Spleen (tissue), 11 donors: ENCODE measurements at regions not wholly inside any gene's neighbourhood (a gene's known extent, or its start where the extent isn't known, plus 50 kb on each side); places are given as distances from the start of the nearest gene placed in this dataset.
"Not testable (repeated sequence)": the region's sequence is repeated elsewhere in the genome, so short reads cannot be mapped to it uniquely, and the experiment has no call there.

Experiments
- DNase-seq: peaks from one replicate; pipeline ENCODE4 v3.0.0-alpha.2; 2020
- H3K27ac ChIP-seq, 8 donors: fragments of 200-600 bp; sonication (generic) in 7 of 8; 1 replicate in 4 of 8; 2 replicates in 4 of 8; pipeline versions ENCODE4 v1.5.0 to v1.8.0; 2016 to 2021; ENCODE audit warnings: inconsistent platforms in 4 of 8, mild to moderate bottlenecking in 4 of 8, moderate library complexity in 1 of 8
- H3K27me3 ChIP-seq, 7 donors: fragments of 200-600 bp; sonication (generic) in 6 of 7; replicated peaks in 1 of 7; 1 replicate in 4 of 7; 2 replicates in 3 of 7; pipeline versions ENCODE4 v1.5.0 to v1.8.0; 2016 to 2021; ENCODE audit warnings: inconsistent platforms in 3 of 7, mild to moderate bottlenecking in 1 of 7
- H3K36me3 ChIP-seq, 6 donors: fragments of 200-600 bp; sonication (generic) in 5 of 6; 1 replicate in 4 of 6; 2 replicates in 2 of 6; pipeline versions ENCODE4 v1.5.0 to v1.8.0; 2016 to 2021; ENCODE audit warnings: inconsistent platforms in 2 of 6
- H3K4me1 ChIP-seq, 6 donors: fragments of 200-600 bp; sonication (generic) in 5 of 6; 1 replicate in 3 of 6; 2 replicates in 3 of 6; pipeline versions ENCODE4 v1.5.0 to v1.8.0; 2016 to 2021; ENCODE audit warnings: inconsistent platforms in 3 of 6
- H3K4me3 ChIP-seq, 8 donors: fragments of 200-600 bp; sonication (generic) in 7 of 8; 1 replicate in 4 of 8; 2 replicates in 4 of 8; pipeline versions ENCODE4 v1.5.0 to v1.8.0; 2016 to 2021; ENCODE audit warnings: inconsistent platforms in 4 of 8, mild to moderate bottlenecking in 4 of 8, moderate library complexity in 2 of 8
- H3K9me3 ChIP-seq, 8 donors: fragments of 200-600 bp; sonication (generic) in 7 of 8; 1 replicate in 4 of 8; 2 replicates in 4 of 8; pipeline versions ENCODE4 v1.5.0 to v1.8.0; 2016 to 2021; ENCODE audit warnings: inconsistent platforms in 4 of 8
- CTCF ChIP-seq, 11 experiments: fragments of 200-600 bp in 7 of 11; fragments of 450-650 bp in 4 of 11; sonication (generic) in 4 of 11; IDR thresholded peaks in 8 of 11; conservative IDR thresholded peaks in 3 of 11; 1 replicate in 7 of 11; 2 replicates in 4 of 11; pipeline versions ENCODE4 v1.4.0 to v1.8.0; 2016 to 2021; ENCODE audit warnings: antibody characterized with exemption in 11 of 11, inconsistent platforms in 4 of 11, mild to moderate bottlenecking in 1 of 11
- POLR2A ChIP-seq, 3 donors: fragments of 450-650 bp; IDR thresholded peaks; one replicate each; pipeline ENCODE4 v1.5.1; 2017; ENCODE audit warnings: antibody characterized with exemption in 3 of 3, mild to moderate bottlenecking in 1 of 3
- POLR2AphosphoS5 ChIP-seq, 3 donors: sonication (generic); formaldehyde crosslinking; IDR thresholded peaks; one replicate each; pipeline ENCODE4 v1.5.1; 2017; ENCODE audit warnings: antibody characterized with exemption in 3 of 3
- WGBS, 5 donors: extraction: QIAGEN DNeasy Blood & Tissue Kit in 3 of 5; methylation state at CpG; one replicate each; pipeline versions ENCODE4 v1.1.5 to v1.1.7; 2013 to 2018; 5-methylcytosine and 5-hydroxymethylcytosine counted together
- intact Hi-C: fragments of 100-400 bp; cut with DNase I; formaldehyde crosslinking; loops from one replicate; pipeline ENCODE4 v1.15.0; 2023; ENCODE audit warnings: low total_unique reads
- donor health status: healthy with polysubstance abuse.
- donor health status: DM: no; HTN: no; CAD: no; lungs with moderate emphysema.
- donor health status: DM: no; HTN: no; CAD: no.
- donor health status: Bipolar disorder and iron deficiency.
- donor health status: healthy.
- donor health status: DM: no; HTN: no; CAD: no.
- donor health status: DM: yes; HTN: yes; CAD: no.

- TF ChIP-seq CTCF (IDR thresholded peaks at IDR 0.05 in 8 of 11, conservative IDR thresholded peaks at IDR 0.05 in 3 of 11): no peak
- no peak for TF ChIP-seq POLR2A (IDR thresholded peaks at IDR 0.05)
- no peak for TF ChIP-seq POLR2AphosphoS5 (IDR thresholded peaks at IDR 0.05)
- intact Hi-C loops: no loop called here
- H3K4me3 ChIP-seq: no peak overlapping the region
- H3K4me1 ChIP-seq: no peaks in the 10 kb centered on the region
- peaks cover 0 to 9% (median 0%) of the 10 kb centered on the region in 8 donors for H3K9me3 ChIP-seq
- H3K27me3 ChIP-seq: no peaks in the 10 kb centered on the region
- H3K27ac ChIP-seq: no peak overlapping the region
- 78 to 92% (median 81%) methylated on average over 1 of the region's 1 CpG for WGBS, 5 donors
- DNase-seq: no peak
- no peaks in the 10 kb centered on the region for H3K36me3 ChIP-seq
Observed at GRCh38 chr5:104452550-104452949, 890.0 kb upstream of the NUDT12 start.

DNA sequence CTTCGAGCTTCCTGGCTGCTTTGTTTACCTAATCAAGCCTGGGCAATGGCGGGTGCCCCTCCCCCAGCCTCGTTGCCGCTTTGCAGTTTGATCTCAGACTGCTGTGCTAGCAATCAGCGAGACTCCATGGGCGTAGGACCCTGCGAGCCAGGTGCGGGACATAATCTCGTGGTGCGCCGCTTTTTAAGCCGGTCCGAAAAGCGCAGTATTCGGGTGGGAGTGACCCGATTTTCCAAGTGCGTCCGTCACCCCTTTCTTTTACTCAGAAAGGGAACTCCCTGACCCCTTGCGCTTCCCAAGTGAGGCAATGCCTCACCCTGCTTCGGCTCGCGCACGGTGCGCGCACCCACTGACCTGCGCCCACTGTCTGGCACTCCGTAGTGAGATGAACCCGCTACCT, 889.3 kb upstream of the NUDT12 start:
- H3K27me3 ChIP-seq, intact Hi-C loops, H3K36me3 ChIP-seq, DNase-seq, H3K27ac ChIP-seq, H3K9me3 ChIP-seq, H3K4me1 ChIP-seq, H3K4me3 ChIP-seq: not testable (repeated sequence)
- WGBS, 5 donors: 88 to 96% (median 93%) methylated on average over 25 to 28 of the region's 28 CpGs

DNA sequence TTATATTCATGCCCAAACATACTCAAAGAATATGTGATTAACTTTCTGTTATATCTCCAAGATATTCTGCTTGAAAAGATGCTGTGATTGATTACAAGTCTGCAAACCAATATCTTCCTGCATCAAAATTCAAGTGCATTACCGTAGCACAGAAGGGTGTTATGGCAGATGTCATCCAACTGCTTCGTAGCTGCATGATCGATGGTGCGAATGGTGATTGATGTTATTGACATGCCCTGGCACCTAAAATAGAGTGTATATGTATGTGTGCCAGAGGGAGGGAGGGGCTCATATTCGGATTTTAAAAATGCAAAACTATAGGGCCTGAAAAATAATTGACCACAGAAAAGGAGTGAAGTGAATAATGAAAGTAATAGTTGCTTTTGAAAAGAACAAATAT, 882.1 kb upstream of the NUDT12 start:
- no peak for DNase-seq
- no peaks in the 10 kb centered on the region for H3K9me3 ChIP-seq
- no peak overlapping the region for H3K27ac ChIP-seq

GRCh38 chr5:104443706-104444105, 881.1 kb upstream of the NUDT12 start:
- no peaks in the 10 kb centered on the region for H3K9me3 ChIP-seq
- TF ChIP-seq POLR2A (IDR thresholded peaks at IDR 0.05): no peak
- no peak for TF ChIP-seq CTCF (IDR thresholded peaks at IDR 0.05 in 8 of 11, conservative IDR thresholded peaks at IDR 0.05 in 3 of 11)
- no peak for TF ChIP-seq POLR2AphosphoS5 (IDR thresholded peaks at IDR 0.05)
- no peaks in the 10 kb centered on the region for H3K4me1 ChIP-seq
- H3K4me3 ChIP-seq: no peak overlapping the region
- no peaks in the 10 kb centered on the region for H3K27me3 ChIP-seq
- H3K36me3 ChIP-seq: no peaks in the 10 kb centered on the region
- peak; percentile 51 for DNase-seq
- intact Hi-C loops: no loop called here
- no peak overlapping the region for H3K27ac ChIP-seq
- WGBS, 5 donors: 93 to 95% (median 94%) methylated on average over 19 of the region's 19 CpGs

More for the DNA sequence above, 882.1 kb upstream of the NUDT12 start:
- intact Hi-C loops: no loop called here
- TF ChIP-seq CTCF (IDR thresholded peaks at IDR 0.05 in 8 of 11, conservative IDR thresholded peaks at IDR 0.05 in 3 of 11) (no peak), POLR2A (IDR thresholded peaks at IDR 0.05) (no peak), POLR2AphosphoS5 (IDR thresholded peaks at IDR 0.05) (no peak)
- no peaks in the 10 kb centered on the region for H3K36me3 ChIP-seq
- WGBS, 5 donors: 77 to 88% (median 82%) methylated on average over 5 of the region's 5 CpGs
- H3K27me3 ChIP-seq: no peaks in the 10 kb centered on the region
- H3K4me3 ChIP-seq: no peak overlapping the region
- H3K4me1 ChIP-seq: no peaks in the 10 kb centered on the region

- WGBS, 5 donors: 66 to 90% (median 75%) methylated on average over 4 of the region's 4 CpGs
- intact Hi-C loops: no loop called here
- TF ChIP-seq CTCF (IDR thresholded peaks at IDR 0.05 in 8 of 11, conservative IDR thresholded peaks at IDR 0.05 in 3 of 11) (no peak), POLR2AphosphoS5 (IDR thresholded peaks at IDR 0.05) (no peak), POLR2A (IDR thresholded peaks at IDR 0.05) (no peak)
- H3K4me3 ChIP-seq: no peak overlapping the region
- no peak overlapping the region for H3K27ac ChIP-seq
- H3K36me3 ChIP-seq: no peaks in the 10 kb centered on the region
- H3K27me3 ChIP-seq: no peaks in the 10 kb centered on the region
- DNase-seq: no peak
- H3K4me1 ChIP-seq: no peaks in the 10 kb centered on the region
- no peaks in the 10 kb centered on the region for H3K9me3 ChIP-seq
Observed at GRCh38 chr5:104431981-104432380, 869.4 kb upstream of the NUDT12 start.
